HG02884 (cell line): ENCODE measurements at regions not wholly inside any gene's neighbourhood (a gene's known extent, or its start where the extent isn't known, plus 50 kb on each side); places are given as distances from the start of the nearest gene placed in this dataset.
A peak's percentile ranks its signal among the peaks of the same experiment; 100 is the strongest.

ENCODE experiments used
- ATAC-seq: cut with Tn5 transposase; IDR thresholded peaks from one replicate; pipeline ENCODE4 v1.9.1; 2021; ENCODE audit warnings: mild to moderate bottlenecking, moderate library complexity; ENCODE audit not compliant: unreplicated experiment

DNA sequence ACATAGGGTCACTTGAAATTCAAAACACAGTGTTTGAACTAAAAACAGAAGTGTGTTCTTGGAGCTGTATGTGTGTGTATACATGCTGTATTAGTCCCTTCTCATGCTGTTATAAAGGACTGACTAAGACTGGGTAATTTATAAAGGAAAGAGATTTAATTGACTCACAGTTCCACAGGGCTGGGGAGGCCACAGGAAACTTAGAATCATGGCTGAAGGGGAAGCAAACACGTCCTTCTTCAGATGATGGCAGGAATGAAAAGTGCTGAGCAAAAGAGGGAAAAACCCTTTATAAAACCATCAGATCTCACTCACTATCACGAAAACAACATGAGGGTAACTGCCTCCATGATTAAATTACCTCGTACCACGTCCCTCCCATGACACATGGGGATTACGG lies 224.1 kb downstream of the BCAT1 start:
- no peak for ATAC-seq

DNA sequence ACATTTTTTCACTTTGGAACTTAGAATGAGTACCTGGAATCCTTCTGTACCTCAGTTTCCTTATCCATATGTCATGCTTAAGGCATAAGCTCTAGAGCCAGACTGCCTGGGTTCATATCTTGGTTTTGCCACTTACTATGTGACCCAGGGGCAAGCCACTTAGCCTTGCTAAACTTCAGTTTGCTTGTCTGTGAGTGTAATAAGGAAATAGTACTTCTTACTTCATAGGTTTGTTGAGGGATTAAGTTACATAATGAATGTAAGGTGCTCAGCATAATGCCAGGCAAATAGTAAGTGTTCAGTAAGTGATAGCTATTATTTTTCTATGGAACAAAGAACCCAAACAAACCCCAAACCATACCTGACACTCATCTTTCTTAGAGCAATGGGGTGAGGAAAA lies 225.1 kb downstream of the BCAT1 start:
- ATAC-seq = no peak

DNA sequence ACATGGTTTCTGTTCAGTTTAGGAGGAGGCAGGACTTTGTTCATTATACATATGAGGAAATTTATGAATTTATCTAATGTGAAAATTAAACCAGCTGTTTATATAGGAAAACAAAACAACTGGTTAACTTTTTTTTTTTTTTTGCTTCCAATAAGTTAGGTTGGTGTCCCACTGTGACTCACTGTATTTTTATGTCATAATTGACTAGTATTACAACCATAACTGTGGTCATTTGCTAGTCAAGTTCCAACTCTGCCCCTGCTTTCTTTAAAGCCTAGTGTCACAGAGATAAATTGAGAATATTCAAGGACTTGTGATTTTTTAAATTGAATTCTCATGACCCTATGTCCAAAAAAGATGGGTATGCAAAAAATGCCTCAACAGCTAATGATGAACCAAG lies 227.7 kb downstream of the BCAT1 start:
- no peak for ATAC-seq

DNA sequence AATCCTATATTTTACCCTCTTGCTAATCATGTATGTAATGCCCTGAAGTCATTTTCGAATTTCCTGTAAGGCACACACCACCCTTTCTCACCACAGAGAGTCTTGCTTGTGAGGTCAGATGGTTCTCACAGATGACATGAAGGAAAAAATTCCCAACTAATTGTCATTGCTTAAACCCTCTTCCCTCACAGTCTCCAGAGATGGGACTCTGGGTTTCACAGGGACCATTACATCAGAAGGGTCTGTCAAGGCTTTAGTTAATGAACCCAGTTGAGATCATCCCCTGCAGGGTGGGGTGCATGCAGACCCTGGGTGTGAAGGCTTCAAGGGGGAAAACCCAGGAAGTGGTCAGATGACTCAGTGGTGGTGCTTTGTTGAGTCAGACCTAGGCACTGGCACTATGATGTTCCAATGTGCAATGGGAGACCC lies 229.6 kb downstream of the BCAT1 start:
- peak; percentile 98 for ATAC-seq

DNA sequence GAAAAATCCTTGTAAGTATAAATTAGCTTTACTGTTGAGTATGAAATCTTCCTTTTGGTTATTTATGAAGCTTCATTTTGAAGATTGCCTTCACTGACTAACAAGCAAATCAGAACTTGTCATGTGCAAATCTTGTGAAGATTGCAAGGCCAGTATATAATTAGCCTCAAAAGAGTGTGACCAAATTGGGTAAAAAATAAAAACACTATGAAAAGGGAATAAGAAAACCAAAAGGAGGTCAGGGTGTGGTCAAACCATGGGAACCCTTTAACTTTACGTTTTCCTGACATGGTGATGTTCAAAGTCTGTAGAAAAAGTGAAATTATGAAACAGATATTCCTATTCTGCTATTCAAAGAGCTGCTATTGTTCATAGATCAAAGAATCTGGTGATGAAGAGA lies 230.3 kb downstream of the BCAT1 start:
- no peak for ATAC-seq

DNA sequence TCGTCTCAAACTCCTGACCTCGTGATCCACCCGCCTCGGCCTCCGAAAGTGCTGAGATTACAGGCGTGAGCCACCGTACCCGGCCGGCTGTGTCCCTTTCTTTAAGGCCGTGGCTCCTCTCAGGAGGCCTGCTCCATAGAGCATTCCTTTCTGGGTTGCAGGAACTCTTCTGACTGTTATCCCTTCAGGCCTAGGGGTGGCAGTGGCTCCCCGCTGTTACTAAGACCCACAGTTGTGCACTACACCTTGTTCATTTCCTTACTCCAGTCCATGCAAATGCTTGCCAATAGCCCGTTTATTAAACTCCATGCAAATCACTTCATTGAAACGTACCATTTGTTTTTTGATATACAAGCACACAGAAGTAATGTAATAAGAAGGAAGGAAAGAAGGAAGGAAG lies 234.7 kb downstream of the BCAT1 start:
- no peak for ATAC-seq

DNA sequence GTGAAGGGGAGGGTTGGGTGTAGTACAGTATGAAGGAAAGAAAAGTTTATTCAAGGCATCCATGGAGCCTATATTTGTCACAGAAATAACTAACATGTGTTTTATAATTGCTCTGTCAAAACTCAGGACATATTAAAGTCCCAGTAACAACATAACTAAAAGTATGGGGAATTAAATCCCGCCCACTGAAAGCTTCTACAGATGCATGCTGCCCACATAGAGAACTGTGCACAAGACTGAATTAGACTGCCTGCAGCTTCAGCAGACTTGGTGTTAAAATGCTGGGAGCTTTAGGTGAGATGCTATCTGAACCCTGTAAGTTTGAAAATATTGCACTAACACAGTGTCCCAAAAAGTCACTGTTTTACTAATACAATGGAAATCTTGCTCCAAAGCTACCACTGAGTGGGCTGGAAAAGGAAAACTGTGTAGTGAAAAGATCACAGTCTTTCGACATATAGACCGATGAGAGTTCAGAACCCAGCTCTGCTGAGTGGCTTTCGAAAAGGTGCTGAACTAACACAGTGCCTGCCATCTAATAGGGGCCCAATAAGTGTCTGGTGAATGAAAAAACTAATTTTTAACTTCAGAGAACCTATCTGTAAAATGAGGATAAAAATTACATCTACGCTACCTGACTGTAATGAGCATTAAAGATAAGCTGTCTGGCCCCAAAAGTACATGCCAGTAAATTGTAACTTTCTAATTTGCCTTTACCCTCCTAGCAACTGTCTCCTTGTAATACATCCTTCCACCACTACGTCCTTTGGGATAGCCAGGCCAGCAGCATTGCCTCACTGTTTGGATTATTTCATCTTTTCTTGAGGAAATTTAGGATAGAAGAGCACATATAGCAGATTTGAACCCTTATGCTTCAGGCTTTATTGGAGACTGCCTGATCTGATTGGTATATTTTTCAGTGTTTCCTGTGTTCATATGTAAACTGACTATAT lies 237.6 kb downstream of the BCAT1 start:
- no peak for ATAC-seq

DNA sequence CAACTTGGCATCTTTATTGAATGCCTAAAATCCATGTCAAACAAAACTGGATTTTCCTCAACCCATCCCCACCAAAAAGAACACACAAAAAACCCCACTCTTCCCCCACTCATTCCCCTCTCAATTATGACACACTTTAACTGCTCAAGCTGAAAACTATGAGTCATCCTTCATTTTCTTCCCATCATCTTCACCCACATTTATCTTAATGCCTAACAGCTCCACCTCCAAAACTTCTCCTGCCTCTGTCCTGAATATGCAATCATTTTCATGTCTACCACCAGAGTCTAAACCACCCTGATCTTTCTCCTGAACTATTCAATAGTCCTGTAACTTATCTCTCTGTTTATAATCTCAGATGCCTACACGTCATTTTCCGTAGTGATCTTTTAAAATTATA lies 239.7 kb downstream of the BCAT1 start:
- ATAC-seq = no peak

DNA sequence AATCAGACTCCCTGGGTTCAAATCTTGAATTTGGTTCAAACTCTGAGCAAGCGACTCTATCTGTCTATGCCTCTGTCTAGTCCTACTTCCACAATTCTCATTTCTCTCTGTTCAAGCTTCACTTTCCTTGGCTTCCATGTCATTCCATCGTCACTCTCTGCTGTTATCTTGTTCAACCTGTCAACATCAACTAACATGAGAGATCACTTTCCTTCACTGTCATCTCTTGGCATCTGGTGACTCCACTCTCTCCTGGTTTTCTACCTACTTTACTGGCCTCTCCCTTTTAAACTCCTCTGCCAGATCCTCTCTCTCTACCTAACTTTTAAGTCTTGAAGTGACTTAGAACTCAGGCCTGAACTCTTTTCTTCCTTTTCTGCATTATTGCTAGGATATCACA lies 240.2 kb downstream of the BCAT1 start:
- ATAC-seq = no peak

DNA sequence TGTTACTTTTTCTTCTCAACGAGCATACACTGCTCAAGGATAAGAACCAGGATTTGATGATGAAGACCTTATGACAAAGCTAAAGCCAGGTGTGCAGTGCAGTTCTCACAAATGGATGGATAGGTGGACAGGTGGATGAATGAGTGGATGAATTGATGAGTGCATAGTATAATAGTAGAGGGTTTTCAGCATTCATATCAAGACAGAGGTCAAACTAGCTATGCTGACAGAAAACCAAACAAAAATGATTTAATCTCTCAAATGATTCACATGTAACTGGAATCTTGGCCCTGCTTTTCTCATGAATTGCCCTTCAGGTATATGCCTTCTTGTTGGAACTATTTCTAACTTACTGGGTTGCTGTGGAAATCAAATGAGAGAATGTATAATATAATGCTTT lies 240.9 kb downstream of the BCAT1 start:
- no peak for ATAC-seq

DNA sequence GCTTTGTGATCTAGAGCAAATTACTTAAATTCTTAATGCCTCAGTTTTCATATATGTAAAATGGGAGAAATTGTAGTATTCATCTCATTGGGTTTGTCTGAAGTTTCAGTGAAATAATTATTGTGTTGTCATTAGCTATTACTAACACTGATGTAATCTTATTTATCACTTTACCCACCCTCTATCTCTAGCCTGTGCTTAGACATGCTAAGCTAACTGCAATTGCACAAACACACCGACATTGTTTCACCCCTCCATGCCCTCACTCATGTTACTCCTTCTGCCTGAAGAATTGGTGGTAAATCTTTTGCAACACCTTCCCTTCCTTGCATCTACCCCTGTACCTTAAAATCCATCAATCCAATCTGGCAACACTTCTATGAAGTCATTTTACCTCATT lies 241.6 kb downstream of the BCAT1 start:
- ATAC-seq = no peak

DNA sequence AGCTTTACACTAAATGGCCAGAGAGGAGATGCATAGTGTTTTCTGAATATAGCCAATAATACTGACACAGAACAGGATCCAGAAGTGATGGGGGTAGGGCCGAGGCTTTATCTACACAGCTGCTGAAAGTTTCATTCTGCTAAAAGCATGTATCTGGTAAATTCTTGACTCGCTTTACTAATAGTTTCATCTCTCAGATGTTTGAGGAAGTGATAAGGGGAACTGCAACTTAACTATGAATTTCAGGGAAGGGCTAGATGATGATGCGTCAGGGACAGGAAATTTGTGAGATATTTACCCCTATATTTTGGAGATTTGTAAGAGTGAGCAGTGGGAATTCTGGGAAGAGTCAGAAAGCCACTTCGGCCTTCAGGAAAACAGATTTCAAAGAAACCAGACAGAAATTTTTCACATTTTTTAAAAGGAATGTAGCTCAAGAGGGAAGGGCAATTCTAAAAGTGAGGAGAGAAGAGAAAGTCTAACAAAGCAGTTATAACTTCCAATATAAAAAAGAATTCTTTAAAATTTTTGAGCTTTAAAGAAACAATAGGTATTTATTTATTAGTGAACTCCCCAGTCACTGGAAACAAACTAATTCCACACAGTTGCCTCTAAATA lies 243.1 kb downstream of the BCAT1 start:
- peak; percentile 98 for ATAC-seq

DNA sequence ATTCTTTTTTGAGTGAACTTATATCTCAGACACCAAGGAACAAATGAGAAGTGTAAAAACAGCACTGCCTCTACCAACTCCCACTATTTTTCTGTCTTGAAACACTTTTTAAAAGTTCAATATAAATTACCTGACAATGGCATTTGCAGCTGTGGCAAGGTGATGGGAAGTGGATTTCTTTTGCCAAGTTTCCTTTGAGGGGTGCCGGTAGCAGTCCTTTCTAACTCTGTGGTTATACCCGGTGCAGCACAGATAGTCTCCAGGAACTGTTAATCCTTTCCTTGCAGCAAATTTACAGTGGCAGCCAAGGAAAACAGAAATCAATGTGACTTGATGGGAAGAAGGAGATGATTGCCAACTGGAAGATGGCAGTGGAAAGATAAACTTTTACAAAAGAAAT lies 243.7 kb downstream of the BCAT1 start:
- no peak for ATAC-seq

DNA sequence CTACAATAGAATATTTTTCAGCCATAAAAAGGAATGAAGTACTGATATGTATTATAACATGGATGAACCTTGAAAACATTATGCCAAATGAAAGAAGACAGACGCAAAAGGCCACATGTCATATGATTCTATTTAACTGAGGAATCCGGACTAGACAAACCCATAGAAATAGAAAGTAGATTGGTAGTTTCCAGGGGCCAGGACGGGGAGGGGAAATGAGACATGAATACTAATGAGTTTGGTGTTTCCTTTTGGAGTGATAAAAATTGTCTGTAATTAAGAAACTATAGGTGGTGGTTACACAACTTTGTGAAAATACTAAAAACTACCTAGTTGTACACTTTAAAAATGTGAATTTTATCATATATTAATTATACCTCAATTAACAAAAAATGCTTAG lies 247.6 kb downstream of the BCAT1 start:
- ATAC-seq = no peak

DNA sequence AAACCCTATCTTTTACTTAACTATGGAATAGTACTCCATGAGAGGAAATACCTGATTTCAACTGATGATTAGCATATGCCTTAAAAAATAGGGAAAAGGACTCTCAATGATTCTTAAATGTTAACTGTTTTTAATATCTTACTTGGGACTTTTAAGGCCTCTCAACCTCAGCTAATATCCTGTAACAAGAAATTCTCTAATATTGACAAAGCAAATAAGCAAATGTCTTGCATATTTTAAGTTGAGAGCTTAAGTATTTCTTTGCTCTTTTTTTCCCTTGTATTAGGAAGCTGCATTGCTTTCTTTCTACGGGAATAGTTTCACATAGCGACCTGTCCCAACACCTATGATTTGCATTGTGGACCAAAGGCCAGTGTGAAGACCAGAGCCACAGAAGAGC lies 249.9 kb downstream of the BCAT1 start:
- ATAC-seq = no peak

DNA sequence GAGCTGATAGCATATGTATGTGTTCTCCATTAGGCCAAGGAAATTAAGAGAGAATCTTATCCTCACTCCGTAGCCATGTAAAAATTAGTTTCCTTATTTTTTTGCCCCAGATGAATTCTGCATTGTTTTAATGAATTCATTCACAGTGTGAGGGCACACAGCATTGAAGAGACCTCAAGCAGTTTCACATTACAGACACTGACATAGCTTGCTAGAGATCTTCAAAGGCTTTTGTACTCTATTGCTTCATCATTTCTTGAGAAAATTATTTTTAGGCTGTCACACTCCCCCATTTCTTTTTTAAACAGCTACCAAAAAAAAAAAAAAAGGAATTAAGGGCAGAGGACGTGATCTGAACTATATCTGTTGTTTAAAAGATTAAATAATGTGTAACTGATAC lies 251.1 kb downstream of the BCAT1 start:
- no peak for ATAC-seq

DNA sequence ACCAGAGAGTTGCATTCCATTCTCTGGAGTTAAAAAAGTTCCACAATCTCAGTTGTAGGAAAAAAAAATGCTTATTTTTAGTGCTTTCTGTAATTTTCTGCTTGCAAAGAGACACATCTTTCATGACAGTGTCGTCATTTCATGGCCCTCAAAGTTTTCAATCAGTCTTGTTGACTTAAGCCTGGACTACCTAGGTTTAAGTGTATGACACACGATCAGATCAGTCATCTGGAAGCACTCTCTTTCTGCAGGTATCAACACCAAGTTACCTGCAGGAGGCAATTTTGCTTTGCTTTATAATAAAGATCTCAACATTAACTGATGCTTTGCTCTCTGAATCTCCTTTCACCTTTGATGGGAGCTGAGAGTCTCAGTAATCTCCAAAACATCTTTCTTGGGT lies 251.6 kb downstream of the BCAT1 start:
- no peak for ATAC-seq

DNA sequence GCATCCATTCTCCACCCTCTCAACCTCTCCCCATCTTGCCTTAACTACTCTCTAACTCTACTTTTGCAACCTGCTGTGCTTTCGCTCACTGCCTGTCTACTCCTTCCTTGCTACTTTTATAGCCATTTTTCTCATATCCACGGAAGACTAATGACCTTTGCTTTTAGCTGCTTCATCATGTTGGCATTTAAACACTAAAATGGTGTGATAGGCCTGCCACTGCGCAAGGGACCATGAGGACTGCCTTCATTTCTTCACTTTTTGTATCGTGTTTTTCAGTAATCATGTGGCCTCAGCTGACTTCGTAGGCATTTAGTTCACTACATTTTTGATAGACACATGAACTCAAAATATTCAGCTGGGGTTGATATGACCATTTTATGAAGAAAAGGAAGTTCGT lies 252.1 kb downstream of the BCAT1 start:
- ATAC-seq = no peak

DNA sequence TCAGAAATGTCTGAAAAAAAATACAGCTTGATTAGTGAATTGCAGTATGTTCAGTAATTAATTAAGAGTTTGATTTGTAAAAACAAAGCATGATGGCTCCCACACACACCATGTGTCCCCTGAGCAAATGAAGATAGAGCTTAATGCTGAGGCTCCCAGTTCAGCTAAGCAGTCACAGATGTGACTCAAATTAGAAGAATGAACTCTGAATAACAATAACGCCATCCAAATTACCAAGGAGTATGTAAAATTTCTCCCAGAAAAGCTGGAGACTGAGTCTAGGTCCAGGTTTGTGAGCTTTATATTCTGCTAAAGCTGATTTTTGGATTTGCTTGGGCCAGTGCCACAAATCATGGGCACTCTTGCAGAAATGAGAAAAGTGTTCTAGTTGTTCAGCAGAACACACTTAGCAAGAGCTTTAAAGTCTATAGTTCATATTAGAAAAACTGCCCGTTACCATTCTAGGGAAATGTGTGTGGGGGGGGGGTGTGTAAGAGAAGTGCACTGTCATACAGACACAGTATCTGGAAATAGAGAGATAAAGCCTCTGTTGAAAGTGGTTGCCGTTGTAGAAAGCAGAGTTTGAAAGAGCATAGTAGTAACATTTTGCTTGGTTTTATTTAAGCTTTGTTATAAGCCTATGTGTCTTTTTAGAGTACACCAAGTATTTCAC lies 253.1 kb downstream of the BCAT1 start:
- ATAC-seq = no peak

DNA sequence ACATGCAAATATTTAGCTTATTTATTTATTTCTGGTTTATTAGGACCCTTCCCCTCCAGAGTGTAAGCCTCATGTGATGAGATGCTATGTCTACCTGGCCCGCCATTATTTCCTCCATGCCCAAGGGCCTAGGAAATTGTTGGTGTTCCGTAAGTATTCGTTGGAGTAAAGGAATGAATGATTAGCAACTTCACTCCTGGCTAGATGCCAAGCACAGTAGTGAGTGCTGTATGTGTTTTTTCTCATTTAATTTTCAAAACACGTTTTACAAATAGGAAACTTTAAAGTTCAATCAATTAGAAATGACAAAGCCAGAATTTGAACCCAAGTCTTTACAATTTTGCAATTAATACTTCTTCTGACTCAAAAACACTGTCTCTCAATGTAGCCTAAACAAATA lies 253.8 kb downstream of the BCAT1 start:
- no peak for ATAC-seq

DNA sequence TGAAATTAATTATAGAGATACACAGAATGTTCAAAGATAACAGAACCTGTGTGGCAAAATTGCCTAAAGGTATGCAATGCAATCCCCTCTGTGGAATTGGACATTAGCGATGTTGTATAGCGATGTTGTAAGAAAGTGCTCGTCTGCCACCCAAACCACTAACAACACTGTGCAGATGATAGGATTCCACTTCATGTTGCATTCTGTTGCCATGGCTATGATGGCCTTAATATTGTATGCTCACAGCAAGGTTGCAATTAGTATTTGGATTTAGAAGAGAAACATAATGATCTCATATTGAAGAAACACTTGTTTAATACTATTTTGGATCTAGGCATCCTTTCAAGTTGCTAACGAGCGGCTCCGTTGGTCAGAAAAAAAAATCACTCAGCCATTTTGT lies 260.3 kb downstream of the BCAT1 start:
- no peak for ATAC-seq

DNA sequence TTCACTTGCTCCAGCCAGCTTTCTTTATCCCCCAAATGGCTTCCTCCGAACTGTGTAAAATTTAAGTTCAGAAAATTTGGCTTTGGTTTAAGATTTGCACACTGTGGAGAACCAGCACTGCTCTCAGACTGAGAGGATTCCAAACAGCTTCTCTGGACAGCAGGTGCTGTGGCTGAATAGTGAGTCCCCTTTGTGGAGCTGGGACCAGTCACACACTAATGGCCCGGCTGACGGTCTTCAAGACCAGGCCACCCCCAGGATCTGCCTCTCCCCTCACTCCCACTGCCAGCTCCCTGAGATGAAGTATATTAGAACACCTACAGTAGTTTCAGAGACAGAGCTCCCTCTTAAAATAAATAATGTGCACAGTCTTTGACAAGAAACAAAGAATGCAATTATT lies 267.3 kb downstream of the BCAT1 start:
- no peak for ATAC-seq
